IMR-90 (cell line): ENCODE measurements at regions not wholly inside any gene's neighbourhood (a gene's known extent, or its start where the extent isn't known, plus 50 kb on each side); places are given as distances from the start of the nearest gene placed in this dataset.

Experiments
- ATAC-seq: fragments of 200-7000 bp; cut with Tn5 transposase; 2 replicates; pipeline ENCODE4 v1.9.1; 2020; ENCODE audit warnings: low read depth, mild to moderate bottlenecking, moderate library complexity
- BruUV-seq: library from RNA; stranded (reverse); fragments of 400-500 nt; replicated peaks from 2 replicates; lab custom pipeline; 2021; lab: Mats Ljungman, UMichigan
- CTCF ChIA-PET: fragments of 300-600 bp; formaldehyde crosslinking; extraction: SDS; loops from one replicate; lab custom pipeline; 2021; ENCODE audit warnings: antibody characterized with exemption; lab: Yijun Ruan, JAX
- POLR2A ChIA-PET: fragments of 300-600 bp; sonication (Branson Sonifier 250); formaldehyde crosslinking; loops from one replicate; lab custom pipeline; 2022; ENCODE audit warnings: antibody characterized with exemption; ENCODE audit not compliant: unreplicated experiment; lab: Charles Lee
- DNase-seq: peaks from one replicate; pipeline ENCODE4 v3.0.0; 2013
- H2AFZ ChIP-seq: replicated peaks from 2 replicates; pipeline ENCODE3; 2013; ENCODE audit warnings: low read length, mild to moderate bottlenecking; ENCODE audit not compliant: poor library complexity
- H2AK5ac ChIP-seq: 2 replicates; pipeline ENCODE4 v1.6.1; 2013; ENCODE audit warnings: low read depth, low read length, inconsistent platforms
- H2AK9ac ChIP-seq: replicated peaks from 2 replicates; pipeline ENCODE3; 2013; ENCODE audit warnings: mild to moderate bottlenecking, low read depth, low read length, moderate library complexity; ENCODE audit not compliant: poor library complexity
- H2BK120ac ChIP-seq: 2 replicates; pipeline ENCODE4 v1.6.1; 2013; ENCODE audit warnings: low read depth, low read length, inconsistent platforms
- H2BK15ac ChIP-seq: 3 replicates; pipeline ENCODE4 v1.6.1; 2013; ENCODE audit warnings: low read depth, low read length, inconsistent platforms
- H2BK20ac ChIP-seq: 2 replicates; pipeline ENCODE4 v1.6.1; 2013; ENCODE audit warnings: low read depth, mild to moderate bottlenecking, inconsistent platforms, low read length, moderate library complexity
- H2BK5ac ChIP-seq: 2 replicates; pipeline ENCODE4 v1.6.1; 2013; ENCODE audit warnings: mild to moderate bottlenecking, low read depth, low read length, inconsistent platforms; ENCODE audit not compliant: poor library complexity, severe bottlenecking
- H3K14ac ChIP-seq: replicated peaks from 2 replicates; pipeline ENCODE4 v1.6.1; 2013; ENCODE audit warnings: low read depth, low read length, inconsistent platforms
- H3K18ac ChIP-seq: 2 replicates; pipeline ENCODE4 v1.6.1; 2013; ENCODE audit warnings: low read depth, low read length, control low read depth
- H3K23ac ChIP-seq: 2 replicates; pipeline ENCODE4 v1.6.1; 2013; ENCODE audit warnings: low read depth, low read length, inconsistent platforms
- H3K27ac ChIP-seq: 2 replicates; pipeline ENCODE4 v1.5.1; 2013; ENCODE audit warnings: mild to moderate bottlenecking, control low read depth, low read length; ENCODE audit not compliant: insufficient read depth
- H3K27me3 ChIP-seq: 2 replicates; pipeline ENCODE4 v1.6.1; 2013; ENCODE audit warnings: low read length; ENCODE audit not compliant: control insufficient read depth, insufficient read depth
- H3K36me3 ChIP-seq: 2 replicates; pipeline ENCODE4 v1.6.1; 2013; ENCODE audit warnings: low read length, mixed read lengths; ENCODE audit not compliant: control insufficient read depth, insufficient read depth
- H3K4ac ChIP-seq: 2 replicates; pipeline ENCODE4 v1.6.1; 2013; ENCODE audit warnings: low read depth, low read length, inconsistent platforms
- H3K4me1 ChIP-seq: 2 replicates; pipeline ENCODE4 v1.6.1; 2013; ENCODE audit warnings: low read length, mixed read lengths; ENCODE audit not compliant: control insufficient read depth, insufficient read depth
- H3K4me2 ChIP-seq: 2 replicates; pipeline ENCODE4 v1.6.1; 2013; ENCODE audit warnings: low read depth, mild to moderate bottlenecking, control low read depth, low read length, moderate library complexity
- H3K4me3 ChIP-seq: 2 replicates; pipeline ENCODE4 v1.5.1; 2013; ENCODE audit warnings: low read depth, mild to moderate bottlenecking, control low read depth, low read length, moderate library complexity; ENCODE audit not compliant: insufficient read depth
- H3K56ac ChIP-seq: 2 replicates; pipeline ENCODE4 v1.6.1; 2013; ENCODE audit warnings: low read length, inconsistent platforms; ENCODE audit not compliant: insufficient read depth; ENCODE audit errors: extremely low read depth
- H3K79me1 ChIP-seq, 2 experiments: 2 replicates each; pipeline ENCODE4 v1.6.1; 2013; ENCODE audit warnings: low read length in 2 of 2, inconsistent platforms in 1 of 2, low read depth in 1 of 2
- H3K9ac ChIP-seq: 2 replicates; pipeline ENCODE4 v1.6.1; 2013; ENCODE audit warnings: low read depth, low read length, control low read depth
- H3K9me1 ChIP-seq: 2 replicates; pipeline ENCODE4 v1.6.1; 2013; ENCODE audit warnings: low read length, inconsistent platforms; ENCODE audit not compliant: insufficient read depth
- H3K9me3 ChIP-seq: 2 replicates; pipeline ENCODE4 v1.6.1; 2013; ENCODE audit warnings: low read length; ENCODE audit not compliant: control insufficient read depth, insufficient read depth
- H4K20me1 ChIP-seq: 2 replicates; pipeline ENCODE4 v1.6.1; 2013; ENCODE audit warnings: low read length, inconsistent platforms; ENCODE audit not compliant: insufficient read depth
- H4K5ac ChIP-seq: 2 replicates; pipeline ENCODE4 v1.6.1; 2013; ENCODE audit warnings: mild to moderate bottlenecking, low read depth, low read length, control low read depth
- H4K8ac ChIP-seq, 2 experiments: 2 replicates each; pipeline ENCODE4 v1.6.1; 2013; ENCODE audit warnings: low read depth in 2 of 2, low read length in 2 of 2, control low read depth in 1 of 2, inconsistent platforms in 1 of 2
- H4K91ac ChIP-seq: 2 replicates; pipeline ENCODE4 v1.6.1; 2013; ENCODE audit warnings: low read depth, low read length, inconsistent platforms; ENCODE audit not compliant: insufficient read depth
- BHLHE40 ChIP-seq: fragments of 150-350 bp; IDR thresholded peaks from 2 replicates; pipeline ENCODE4 v1.6.1; 2016; ENCODE audit warnings: mild to moderate bottlenecking, low read depth, low read length
- WGBS, 2 experiments: methylation state at CpG; one replicate each; pipeline versions ENCODE4 v1.1.5 to v1.1.7; 2013; ENCODE audit warnings: missing lambda C conversion rate in 2 of 2; ENCODE audit not compliant: insufficient read length in 1 of 2; ENCODE audit errors: extremely low coverage in 2 of 2; 5-methylcytosine and 5-hydroxymethylcytosine counted together
- dilution Hi-C: fragments of 300-500 bp; cut with HindIII; formaldehyde crosslinking; loops from one replicate; pipeline ENCODE4 v1.14.3; 2018; ENCODE audit warnings: low sequenced_read_pairs; ENCODE audit not compliant: unreplicated experiment
- in situ Hi-C: fragments of 300-500 bp; cut with MboI; formaldehyde crosslinking; loops from 3 replicates; pipeline ENCODE4 v1.14.3; 2019; ENCODE audit warnings: low sequenced_read_pairs, inconsistent platforms, mixed read lengths
- intact Hi-C: fragments of 100-400 bp; cut with micrococcal nuclease; formaldehyde crosslinking; loops from 2 replicates; pipeline ENCODE4 v1.10.0; 2022
- TF ChIP-seq, protein P1 (sequence below): conservative IDR thresholded peaks from 2 replicates; pipeline ENCODE4 v1.5.1; 2012; ENCODE audit warnings: mild to moderate bottlenecking, low read depth, low read length, improper control_type of control experiment

DNA sequence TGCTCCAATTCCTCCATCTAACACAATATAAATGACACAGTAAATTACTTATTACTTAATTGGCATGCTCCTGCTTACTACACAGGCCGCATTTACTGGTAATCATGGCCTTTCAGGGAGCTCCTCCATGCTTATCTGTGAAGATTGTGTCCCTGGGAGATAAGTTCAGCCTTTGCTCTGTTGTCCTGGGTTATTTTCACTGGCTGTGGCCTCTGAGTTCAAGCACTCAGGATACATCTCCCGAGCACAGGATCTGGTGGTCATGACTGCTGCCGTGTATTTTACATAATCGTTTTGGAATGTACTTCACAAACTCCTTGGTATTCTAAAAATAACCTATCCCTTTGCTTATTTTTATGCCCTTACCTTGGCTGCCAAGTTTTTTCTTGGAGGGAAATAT is 215.7 kb downstream of the ICE1 start:
- H3K27ac ChIP-seq: no peak overlapping the region
- H3K4me2 ChIP-seq: no peak overlapping the region
- dilution Hi-C loops: no loop called here
- no peak overlapping the region for H3K18ac ChIP-seq
- BruUV-seq: no TSS peak
- no peaks in the 10 kb centered on the region for H3K4me1 ChIP-seq
- TF ChIP-seq, protein P1, sequence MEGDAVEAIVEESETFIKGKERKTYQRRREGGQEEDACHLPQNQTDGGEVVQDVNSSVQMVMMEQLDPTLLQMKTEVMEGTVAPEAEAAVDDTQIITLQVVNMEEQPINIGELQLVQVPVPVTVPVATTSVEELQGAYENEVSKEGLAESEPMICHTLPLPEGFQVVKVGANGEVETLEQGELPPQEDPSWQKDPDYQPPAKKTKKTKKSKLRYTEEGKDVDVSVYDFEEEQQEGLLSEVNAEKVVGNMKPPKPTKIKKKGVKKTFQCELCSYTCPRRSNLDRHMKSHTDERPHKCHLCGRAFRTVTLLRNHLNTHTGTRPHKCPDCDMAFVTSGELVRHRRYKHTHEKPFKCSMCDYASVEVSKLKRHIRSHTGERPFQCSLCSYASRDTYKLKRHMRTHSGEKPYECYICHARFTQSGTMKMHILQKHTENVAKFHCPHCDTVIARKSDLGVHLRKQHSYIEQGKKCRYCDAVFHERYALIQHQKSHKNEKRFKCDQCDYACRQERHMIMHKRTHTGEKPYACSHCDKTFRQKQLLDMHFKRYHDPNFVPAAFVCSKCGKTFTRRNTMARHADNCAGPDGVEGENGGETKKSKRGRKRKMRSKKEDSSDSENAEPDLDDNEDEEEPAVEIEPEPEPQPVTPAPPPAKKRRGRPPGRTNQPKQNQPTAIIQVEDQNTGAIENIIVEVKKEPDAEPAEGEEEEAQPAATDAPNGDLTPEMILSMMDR: no peak
- no peak for TF ChIP-seq BHLHE40
- H3K23ac ChIP-seq: no peak overlapping the region
- no peak overlapping the region for H3K9ac ChIP-seq
- H2BK5ac ChIP-seq: no peak overlapping the region
- DNase-seq (no peak), ATAC-seq (no peak)
- no peaks in the 10 kb centered on the region for H3K36me3 ChIP-seq
- no peaks in the 10 kb centered on the region for H4K20me1 ChIP-seq
- H3K9me3 ChIP-seq: peaks cover 9% of the 10 kb centered on the region
- H4K91ac ChIP-seq: no peak overlapping the region
- H2AFZ ChIP-seq: no peak overlapping the region
- intact Hi-C loops: no loop called here
- H3K27me3 ChIP-seq: no peaks in the 10 kb centered on the region
- H2BK120ac ChIP-seq: no peak overlapping the region
- H3K56ac ChIP-seq: no peak overlapping the region
- H4K5ac ChIP-seq: no peak overlapping the region
- H3K4me3 ChIP-seq: no peak overlapping the region
- no peak overlapping the region for H2BK15ac ChIP-seq
- H3K14ac ChIP-seq: no peak overlapping the region
- H3K9me1 ChIP-seq: no peaks in the 10 kb centered on the region
- no peak overlapping the region for H3K4ac ChIP-seq
- ChIA-PET CTCF (no interaction called here), POLR2A (no interaction called here)
- in situ Hi-C loops: no loop called here
- no peak overlapping the region for H2AK9ac ChIP-seq
- H4K8ac ChIP-seq: no peak overlapping the region
- WGBS, 2 experiments: no CpG with 5 or more reads among the region's 4 CpGs
- no peak overlapping the region for H2AK5ac ChIP-seq
- H3K79me1 ChIP-seq: no peaks in the 10 kb centered on the region
- no peak overlapping the region for H2BK20ac ChIP-seq
